ENCODE measurements at regions not wholly inside any gene's neighbourhood (a gene's known extent, or its start where the extent isn't known, plus 50 kb on each side); places are given as distances from the start of the nearest gene placed in this dataset.
"Not testable (repeated sequence)": the region's sequence is repeated elsewhere in the genome, so short reads cannot be mapped to it uniquely, and the experiment has no call there.

DNA sequence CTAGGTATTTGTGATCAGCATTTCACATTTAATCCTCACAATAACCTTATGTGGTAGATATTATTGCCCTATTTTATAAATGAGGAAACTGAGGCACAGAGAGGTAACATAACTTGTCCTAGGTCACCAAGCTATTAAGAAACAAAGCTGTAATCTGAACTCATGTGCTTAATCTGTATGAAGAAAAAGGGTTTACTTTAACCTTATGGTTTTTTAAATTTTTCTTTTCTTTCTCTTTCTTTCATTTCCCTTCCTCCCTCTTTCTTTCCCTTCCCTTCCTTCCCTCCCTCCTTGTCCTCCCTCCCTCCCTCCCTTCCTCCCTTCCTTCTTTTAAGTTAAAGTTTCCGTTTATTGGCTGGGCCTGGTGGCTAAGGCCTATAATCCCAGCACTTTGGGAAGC is 105.2 kb upstream of the AMZ2 start:
- no peak for DNase-seq

DNA sequence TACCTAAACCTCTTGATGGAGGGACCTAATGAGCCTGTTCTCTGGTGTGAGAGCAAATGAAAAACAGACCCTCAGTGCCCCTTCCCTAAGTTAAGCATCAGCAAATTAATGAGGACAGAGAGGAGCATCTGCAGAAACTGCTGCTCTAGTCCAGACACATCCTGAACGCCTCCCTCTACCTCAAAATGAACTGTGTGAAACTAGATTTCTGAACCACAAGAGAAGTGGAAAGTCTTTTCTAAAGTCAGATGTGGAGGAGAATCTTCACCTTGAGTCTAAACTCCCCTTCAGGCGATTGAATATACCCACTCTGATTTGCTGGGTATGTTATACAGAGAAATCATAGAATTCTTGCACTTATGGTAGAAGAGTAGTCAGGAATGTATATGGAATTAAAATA is 104.4 kb upstream of the AMZ2 start:
- no peak for DNase-seq

DNA sequence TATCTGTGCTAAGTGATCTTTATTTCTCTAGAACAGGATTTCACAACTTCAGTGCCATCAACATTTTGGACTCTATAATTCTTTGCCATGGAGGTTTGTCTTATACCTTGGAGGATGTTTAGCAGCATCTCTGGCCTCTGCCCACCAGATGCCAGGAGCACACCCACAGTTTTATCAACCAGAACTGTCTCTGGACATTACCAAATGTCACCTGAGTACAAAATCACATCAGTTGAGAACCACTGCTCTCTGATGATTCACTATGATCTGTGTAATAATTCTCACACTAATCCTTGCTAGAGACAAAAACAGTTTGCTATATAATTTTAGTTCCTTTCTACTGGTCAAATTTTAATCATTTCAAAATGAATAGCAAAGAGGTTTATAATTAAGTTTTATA is 102.8 kb upstream of the AMZ2 start:
- no peak for DNase-seq

DNA sequence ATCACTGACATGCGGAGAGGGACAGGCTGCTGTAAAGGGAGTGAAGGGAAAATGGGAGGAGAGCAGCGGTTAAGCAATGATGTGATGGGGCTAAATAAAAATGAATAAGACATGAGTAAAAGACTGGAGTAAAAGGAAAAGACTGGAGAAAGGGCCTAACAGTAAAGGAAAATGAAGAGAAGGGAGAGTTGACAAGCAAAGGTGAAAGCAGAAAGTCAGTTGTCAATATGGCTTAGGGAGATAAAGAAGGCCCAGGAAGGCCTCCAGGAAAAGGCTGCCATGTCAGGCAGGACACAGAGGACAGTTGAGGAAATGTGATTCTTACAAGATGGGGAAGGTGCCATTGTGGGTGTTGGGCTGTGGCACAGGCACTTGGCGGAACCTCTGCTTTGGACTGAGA is 98.9 kb upstream of the AMZ2 start:
- DNase-seq: no peak

DNA sequence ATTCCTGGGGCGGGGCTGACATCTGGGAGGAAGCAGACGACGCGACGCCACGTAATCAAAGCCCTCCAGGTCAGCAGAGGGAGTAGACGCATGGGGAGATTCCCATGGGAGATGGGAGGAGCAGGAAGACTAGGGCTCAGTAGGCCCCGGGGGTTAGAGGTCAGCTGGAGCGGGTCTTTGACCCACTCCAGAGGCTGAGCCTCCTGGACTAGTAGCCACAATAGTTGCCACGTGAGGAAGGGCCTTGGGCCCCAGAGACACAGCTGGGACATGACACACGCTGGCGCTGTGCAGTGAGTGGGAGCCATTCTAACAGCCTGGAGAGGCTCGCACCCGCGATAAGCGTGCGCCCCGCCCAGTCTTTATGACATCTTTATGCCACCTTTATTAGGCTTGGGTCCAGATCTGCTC is 95.7 kb upstream of the AMZ2 start:
- peak in 1 of 2 experiments; percentile 1 for DNase-seq

DNA sequence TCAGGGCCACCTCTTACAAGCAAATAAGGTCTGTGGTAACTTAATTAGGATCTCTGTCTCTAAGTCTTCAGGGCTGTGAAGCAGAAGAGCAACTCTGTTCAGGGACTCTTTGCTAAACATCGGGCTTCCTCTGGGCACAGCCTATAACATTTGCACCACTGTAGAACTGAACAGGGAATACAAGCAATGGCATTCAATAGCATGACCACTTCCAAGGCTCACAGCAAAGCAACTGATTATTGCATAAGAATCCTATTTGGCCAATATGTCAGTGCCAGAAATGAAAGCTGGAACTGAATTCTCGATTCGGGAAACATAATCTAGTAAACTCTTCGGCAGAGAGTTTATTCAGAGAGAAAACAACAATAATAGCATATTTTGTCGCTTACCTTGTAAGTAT is 92.2 kb upstream of the AMZ2 start:
- DNase-seq: no peak

DNA sequence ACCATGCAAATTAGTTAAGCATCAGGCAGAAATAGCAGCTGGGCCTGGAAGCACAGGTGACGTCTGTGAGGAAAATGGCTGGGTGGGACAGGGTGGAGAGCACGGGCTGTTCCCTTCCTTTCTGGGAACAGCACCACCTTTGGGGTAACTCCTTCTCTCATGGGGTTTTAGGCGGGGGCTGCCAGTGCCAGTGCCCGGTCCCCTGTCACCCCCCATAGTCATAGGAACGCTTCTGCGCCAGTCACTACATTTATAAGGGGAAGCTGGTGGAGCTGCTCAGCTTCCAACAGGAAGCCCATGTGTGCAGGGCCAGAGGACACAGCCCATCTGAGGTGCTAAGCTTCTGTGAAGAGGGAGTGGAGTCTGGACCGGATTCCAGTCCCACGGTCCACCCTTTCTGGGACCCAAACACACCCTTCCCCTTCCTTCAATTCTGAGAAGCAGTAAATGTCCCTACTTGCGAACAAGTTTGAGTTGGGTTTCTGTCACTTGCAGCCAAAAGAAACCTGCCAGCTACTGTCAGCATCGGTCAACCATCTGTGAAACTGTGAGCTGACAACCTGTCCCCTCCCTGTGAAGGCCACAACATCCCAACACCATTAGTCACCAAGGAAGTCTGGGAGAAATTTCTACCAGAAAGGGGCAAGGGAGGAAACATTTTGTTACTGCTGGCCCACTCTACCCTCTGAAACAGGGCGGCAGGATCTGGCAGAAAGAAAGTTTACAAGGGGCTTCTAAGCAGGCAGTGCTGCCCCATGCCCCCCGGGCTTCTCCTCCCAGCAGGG is 86.0 kb upstream of the AMZ2 start:
- DNase-seq: no peak

DNA sequence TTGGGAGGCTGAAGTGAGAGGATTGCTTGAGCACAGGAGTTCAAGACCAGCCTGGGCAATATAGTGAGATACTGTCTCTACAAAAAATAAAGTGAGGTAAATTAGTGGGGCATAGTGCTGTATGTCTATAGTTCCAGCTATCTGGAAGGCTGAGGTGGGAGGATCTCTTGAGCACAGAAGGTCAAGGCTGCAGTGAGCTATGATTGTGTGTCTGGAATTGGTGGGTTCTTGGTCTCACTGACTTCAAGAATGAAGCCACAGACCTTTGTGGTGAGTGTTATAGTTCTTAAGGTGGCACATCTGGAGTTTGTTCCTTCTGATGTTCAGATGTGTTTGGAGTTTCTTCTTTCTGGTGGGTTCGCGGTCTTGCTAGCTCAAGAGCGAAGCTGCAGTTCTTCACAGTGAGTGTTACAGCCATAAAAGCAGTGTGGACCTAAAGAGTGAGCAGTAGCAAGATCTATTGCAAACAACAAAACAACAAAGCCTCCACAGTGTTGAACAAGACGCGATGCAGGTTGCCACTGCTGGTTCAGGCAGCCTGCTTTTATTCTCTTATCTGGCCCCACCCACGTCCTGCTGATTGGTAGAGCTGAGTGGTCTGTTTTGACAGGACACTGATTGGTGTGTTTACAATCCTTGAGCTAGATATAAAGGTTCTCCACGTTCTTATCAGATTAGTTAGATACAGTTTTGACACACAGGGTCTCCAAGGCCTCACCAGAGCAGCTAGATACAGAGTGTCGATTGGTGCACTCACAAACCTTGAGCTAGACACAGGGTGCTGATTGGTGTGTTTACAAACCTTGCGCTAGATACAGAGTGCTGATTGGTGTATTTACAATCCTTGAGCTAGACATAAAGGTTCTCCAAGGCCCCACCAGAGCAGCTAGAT is 79.3 kb upstream of the AMZ2 start:
- not testable (repeated sequence) for DNase-seq

DNA sequence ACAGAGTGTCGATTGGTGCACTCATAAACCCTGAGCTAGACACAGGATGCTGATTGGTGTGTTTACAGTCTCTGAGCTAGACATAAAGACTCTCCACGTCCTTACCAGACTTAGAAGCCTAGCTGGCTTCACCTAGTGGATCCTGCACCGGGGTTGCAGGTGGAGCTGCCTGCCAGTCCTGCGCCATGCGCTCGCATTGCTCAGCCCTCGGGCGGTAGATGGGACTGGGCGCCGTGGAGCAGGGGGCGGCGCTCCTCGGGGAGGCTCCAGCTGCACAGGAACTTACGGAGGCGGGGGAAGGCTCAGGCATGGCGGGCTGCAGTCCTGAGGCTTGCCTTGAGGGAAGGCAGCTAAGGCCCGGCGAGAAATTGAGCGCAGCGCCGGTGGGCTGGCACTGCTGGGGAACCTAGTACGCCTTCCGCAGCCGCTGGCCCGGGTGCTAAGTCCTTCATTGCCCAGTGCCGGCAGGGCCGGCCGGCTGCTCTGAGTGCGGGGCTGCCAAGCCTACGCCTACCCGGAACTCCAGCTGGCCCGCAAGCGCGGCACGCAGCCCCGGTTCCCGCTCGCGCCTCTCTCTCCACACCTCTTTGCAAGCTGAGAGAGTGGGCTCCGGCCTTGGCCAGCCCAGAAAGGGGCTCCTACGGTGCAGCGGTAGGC is 78.5 kb upstream of the AMZ2 start:
- DNase-seq: not testable (repeated sequence)

DNA sequence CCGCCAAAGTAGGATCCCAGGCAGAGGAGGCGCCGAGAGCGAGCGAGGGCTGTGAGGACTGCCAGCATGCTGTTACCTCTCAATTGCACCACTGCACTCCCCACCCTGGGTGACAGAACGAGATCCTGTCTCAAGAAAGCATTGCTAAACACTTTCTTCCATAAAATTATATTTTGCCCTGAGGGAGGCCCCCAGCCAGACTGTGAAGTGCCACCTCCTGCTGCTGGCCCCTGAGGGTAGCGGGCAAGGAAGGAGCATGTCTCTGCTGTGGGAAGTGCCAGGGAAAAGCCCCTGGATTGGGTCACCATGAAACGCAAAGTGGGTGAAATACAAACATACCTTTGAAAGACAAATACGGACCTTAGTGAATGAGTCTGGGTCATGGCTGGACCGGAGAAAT is 78.0 kb upstream of the AMZ2 start:
- DNase-seq: no peak

DNA sequence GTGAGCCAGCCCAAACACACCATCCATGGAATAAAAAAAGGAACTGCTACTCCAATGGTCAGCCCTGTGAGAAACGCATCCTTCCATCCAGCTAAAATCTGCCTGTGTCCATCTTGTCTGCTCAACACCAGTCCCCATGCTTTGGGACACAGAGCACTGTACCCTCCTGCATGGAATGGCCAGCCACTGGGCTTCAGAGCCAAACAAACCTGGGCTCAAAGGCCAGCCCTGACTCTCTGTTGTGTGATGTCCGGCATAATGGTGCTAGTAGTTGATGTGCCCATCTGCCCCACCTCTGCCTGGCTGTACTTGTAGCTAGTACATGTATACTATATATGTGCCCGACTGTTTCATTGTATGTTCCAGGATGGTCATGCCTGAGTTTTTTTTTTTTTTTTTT is 77.6 kb upstream of the AMZ2 start:
- DNase-seq: no peak

DNA sequence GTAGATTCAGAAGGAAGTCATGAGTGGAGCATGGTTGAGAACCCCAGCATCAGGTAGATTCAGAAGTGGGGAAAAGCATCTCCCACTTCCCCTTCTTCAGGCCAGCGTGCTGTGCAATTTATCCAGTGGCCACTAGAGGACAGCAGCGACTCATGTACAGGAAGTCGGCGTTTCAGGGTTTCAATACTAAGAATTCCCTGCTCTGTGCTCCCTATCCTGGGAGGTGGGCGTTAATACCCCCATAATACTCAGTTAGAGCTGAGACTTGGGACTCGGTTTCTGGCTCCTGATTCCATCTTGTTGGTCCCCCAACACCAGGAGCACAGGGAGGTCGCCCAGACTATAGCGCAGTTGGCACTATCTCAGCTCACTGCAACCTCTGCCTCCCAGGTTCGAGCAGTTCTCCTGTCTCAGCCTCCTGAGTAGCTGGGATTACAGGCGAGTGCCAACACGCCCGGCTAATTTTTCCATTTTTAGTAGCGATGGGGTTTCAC is 75.3 kb upstream of the AMZ2 start:
- DNase-seq: peak; percentile 41 to 85

DNA sequence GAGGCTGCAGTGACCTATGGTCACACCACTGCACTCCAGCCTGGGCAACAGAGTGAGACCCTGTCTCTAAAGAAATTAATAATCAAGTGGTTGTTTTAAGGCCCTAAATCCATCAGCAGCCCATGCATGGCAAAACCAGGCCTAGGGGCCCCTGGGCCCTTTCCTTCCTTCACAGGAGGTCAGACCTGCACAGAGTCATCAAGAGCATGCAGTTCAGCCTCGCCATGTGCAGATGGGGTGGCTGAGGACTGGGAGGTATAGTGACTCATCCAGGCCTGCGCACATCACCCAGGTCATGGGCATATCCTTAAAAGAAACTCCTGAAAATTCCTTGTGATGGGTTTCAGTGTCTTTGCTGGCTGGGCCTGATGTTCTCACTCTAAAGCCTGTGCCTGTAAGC is 72.4 kb upstream of the AMZ2 start:
- DNase-seq: no peak

DNA sequence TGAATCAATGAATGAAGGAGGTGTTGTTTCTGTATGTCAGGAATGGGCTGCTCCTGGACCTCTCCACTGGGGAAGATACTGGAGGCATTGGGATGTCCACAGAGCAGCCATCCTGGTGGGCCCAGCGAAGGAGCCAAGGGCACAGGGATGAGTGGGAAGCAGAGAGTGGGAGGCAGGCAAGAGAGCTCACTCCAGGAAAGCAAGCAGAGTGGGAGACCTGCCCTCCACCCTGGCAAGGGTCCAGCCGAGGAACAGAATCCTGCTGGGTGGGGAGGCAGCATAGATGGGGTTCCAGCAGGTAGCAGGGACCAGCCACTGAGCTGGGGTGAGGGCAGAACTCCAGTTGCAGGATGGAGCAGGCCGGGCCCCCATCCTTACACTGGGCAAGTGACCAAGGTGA is 71.9 kb upstream of the AMZ2 start:
- DNase-seq: no peak

DNA sequence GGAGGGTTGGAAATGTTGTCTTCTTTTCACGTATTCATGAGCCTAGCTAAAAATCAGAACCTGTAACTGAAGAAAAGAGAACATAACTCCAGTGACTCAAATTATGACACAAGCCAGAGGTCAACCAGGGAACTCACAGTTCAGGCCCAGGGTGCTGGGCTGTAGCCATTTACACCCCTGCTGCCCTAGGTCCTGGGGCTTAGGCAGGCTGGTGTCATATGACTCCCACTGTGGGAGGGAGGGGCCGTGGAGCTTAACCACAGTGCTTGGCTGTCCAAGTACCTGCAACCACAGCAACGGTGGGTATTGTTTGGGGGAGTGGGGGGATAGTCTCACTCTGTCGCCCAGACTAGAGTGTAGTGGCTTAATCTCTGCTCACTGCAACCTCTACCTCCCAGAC is 71.1 kb upstream of the AMZ2 start:
- DNase-seq: no peak

DNA sequence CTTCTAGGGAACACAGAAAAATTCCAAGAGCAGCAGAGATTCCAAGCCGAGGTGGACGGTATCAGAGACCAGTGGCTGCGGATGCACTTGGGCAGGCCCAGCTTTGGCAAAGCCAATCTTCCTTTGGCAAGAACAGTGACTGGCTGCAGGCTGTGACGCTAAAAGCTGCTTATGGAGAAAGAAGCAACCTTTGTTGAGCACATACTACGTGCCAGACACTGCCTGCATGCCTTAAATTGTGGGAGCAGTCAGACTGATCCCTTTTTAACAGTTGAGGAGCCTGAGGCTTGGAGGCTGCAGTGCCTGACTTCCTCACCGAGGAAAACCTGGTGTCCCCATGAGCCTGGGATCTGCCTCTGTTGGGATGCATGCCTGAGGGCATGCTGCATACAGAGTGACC is 69.0 kb upstream of the AMZ2 start:
- DNase-seq: no peak

DNA sequence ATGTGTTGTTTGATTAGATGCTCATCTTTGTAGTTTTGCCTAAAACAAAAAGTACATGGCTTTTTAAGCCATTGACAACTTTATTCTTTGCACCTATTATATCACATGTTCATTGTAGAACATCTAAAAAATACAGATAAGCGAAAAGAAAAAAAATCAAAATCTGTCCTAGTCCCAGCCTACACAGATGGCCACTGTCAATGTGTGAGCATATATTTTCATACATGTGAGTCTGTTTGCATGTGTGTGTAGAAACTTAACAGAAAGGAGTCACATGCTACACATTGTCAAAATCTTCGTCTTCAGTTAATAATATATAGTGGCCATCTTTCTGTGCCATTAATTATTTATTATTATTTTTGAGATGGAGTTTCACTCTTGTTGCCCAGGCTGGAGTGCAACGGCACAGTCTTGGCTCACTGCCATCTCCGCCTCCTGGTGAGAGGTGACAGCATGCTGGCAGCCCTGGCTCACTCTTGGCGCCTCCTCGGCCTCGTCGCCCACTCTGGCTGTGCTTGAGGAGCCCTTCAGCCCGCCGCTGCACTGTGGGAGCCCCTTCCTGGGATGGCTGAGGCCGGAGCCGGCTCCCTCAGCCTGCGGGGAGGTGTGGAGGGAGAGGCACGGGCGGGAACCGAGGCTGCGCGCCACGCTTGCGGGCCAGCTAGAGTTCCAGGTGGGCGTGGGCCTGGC is 68.5 kb upstream of the AMZ2 start:
- DNase-seq: no peak

DNA sequence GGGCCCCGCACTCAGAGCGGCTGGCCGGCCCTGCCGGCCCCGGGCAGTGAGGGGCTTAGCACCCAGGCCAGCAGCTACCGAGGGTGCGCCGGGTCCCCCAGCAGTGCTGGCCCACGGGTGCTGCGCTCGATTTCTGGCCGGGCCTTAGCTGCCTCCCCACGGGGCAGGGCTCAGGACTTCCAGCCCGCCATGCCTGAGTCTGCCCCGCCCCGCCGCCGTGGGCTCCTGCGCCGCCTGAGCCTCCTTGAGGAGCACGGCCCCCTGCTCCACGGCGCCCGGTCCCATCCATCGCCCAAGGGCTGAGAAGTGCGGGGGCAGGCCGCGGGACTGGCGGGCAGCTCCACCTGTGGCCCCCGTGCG is 67.9 kb upstream of the AMZ2 start:
- no peak for DNase-seq

DNA sequence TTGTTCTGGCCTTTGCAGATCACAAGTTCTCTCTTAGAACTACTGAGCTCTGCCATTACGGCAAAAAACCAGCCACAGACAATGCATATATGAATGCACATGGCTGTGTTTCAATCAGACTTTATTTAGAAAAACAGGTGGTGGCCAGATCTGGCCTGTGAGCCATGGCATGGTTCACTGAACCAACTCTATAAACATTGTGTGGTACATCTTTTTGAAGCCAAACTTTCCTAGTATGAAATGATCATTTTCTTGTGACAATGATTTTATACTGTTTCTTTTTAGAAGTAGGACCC is 65.9 kb upstream of the AMZ2 start:
- DNase-seq: peak in 1 of 2 experiments; percentile 21

DNA sequence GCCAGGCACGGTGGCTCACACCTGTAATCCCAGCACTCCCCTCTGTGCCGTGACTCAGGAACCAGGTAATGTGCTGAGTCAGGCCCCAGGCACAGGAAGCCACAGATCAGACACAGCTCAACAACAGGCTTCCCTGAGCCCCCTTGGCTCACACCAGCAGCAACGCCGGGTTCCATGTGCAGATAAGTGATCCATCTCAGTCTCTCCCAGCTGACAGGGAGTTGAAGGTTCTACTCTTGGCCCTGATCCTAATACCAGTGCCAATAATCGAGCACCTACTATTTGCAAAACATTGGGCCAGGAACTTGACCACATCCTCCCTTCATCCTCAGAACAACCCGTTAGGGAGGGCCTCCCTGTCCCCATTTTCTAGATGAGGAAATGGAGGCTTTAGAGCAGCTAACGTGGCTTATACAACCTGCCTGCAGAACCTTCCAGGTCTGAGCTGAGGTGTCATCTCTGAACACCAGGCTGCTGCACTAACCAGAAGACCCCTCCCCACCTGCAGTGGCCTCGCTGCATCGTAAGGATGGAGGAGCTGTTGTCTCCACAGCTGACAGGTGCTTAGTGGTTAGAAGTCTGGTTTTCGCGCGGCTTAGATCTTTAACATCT is 64.8 kb upstream of the AMZ2 start:
- DNase-seq: no peak

DNA sequence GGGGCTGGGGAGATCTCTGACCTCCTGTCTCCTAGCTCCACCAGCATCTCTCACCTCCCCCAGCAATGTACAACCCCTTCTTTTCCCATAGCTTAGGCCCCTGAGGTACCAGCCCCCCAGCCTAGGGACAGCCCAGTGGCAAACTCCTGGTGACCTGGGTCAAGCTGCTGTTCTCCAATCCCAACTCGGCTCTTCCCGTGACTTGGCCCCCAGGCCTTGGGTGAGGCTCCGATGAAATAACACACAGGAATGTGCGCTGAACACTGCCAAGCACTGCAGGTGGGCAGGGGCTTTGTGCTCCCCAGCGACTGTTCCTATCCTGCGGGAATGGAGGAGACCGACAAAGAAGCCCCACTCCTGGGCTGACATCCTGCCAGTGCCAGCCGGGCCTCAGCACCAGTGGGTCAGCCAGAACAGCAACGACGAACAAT is 63.7 kb upstream of the AMZ2 start:
- DNase-seq: no peak

DNA sequence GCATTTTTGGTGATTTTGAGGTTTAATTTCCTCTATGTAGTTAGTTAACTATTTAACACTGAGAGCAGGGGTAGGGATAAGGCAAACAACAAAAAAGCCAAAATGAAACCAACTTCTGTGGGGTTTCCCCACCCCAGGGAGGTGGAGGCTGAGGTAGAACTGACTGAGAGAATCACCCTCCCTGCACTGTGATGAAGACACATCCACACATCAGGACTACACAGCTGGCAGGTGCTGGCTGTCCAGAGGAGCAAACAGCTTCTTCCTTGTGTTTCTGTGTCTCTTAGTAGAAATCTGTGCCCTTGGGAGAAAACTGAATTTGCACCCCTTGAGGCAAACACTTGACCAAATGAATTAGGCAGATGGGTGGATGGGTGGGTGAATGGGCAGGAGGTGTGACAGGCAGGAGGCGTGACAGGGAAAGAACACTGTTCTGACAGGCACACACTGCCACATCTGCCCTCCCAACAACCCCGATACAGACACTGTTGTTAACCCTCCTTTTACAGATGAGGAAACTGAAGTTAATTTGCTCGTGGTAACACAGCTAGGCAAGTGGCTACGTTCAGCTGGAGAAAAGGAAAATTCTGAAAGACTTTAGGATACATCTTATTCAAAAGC is 62.9 kb upstream of the AMZ2 start:
- no peak for DNase-seq
